ENCODE measurements at regions not wholly inside any gene's neighbourhood (a gene's known extent, or its start where the extent isn't known, plus 50 kb on each side); places are given as distances from the start of the nearest gene placed in this dataset.

DNA sequence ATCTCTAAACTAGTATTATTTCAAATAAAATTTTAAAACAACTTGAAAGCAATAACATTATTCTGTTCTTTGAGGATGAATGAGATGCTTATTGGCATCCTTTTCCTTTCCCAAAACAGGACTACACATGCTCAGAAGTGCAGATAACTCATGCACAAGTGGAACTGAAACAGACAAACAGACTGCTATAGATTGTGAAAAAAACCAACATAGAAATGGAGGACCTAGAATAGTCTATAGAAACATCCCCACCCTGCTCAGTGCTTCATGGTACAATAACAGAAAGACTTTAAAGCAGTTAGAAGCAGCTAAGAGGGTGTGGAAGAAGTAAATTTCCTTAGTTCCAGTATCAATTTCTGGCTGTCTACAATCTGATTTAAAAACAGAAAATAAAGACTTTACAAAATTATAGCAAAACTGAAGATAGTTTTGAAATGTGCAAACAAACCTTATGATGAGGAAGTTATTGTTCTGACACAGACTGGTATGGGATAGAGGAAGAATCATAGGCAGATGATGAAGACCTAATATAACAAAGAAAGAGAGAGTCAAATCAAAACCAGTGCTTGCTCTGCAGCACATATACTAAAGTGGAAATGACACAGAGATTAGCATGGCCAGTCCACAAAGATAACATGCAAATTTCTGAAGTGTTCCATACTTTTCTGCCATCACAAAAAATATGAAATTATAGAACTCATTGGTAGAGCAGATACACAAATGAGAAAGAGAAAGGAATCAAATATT lies 1025.4 kb downstream of the SQOR start:
- no peak for DNase-seq (ENCODE audit: low read depth, low spot score)
- no peak overlapping the region for H3K4me3 ChIP-seq
- ATAC-seq = peak; percentile 65
- H2AFZ ChIP-seq (ENCODE audit: control insufficient read depth, low read depth, low read length) = no peak overlapping the region
- no peak overlapping the region for H3K27ac ChIP-seq (ENCODE audit: control insufficient read depth, insufficient read depth)
- no peak overlapping the region for H3K4me2 ChIP-seq (ENCODE audit: control insufficient read depth, insufficient read depth)
- RAD21 ChIA-PET (ENCODE audit: unreplicated experiment) = no interaction called here
- in situ Hi-C loops (cut with MboI) (no loop called here), intact Hi-C loops (cut with micrococcal nuclease; ENCODE audit: unreplicated experiment) (no loop called here)
- FAIRE-seq = no peak
- no peaks in the 10 kb centered on the region for H3K79me2 ChIP-seq (ENCODE audit: control insufficient read depth, insufficient read depth, low read length)
- no peak overlapping the region for H3K9ac ChIP-seq (ENCODE audit: control insufficient read depth, insufficient read depth, low read length)
- POLR2A ChIA-PET = no interaction called here
- TF ChIP-seq JUNB (IDR thresholded peaks at IDR 0.05) (peak; percentile 61), NFIC (IDR thresholded peaks at IDR 0.05; ENCODE audit: low read depth, low read length) (0 out of 2 replicates have a peak, but pooled peaks have one; percentile 16)
- TF ChIP-seq, protein P1, sequence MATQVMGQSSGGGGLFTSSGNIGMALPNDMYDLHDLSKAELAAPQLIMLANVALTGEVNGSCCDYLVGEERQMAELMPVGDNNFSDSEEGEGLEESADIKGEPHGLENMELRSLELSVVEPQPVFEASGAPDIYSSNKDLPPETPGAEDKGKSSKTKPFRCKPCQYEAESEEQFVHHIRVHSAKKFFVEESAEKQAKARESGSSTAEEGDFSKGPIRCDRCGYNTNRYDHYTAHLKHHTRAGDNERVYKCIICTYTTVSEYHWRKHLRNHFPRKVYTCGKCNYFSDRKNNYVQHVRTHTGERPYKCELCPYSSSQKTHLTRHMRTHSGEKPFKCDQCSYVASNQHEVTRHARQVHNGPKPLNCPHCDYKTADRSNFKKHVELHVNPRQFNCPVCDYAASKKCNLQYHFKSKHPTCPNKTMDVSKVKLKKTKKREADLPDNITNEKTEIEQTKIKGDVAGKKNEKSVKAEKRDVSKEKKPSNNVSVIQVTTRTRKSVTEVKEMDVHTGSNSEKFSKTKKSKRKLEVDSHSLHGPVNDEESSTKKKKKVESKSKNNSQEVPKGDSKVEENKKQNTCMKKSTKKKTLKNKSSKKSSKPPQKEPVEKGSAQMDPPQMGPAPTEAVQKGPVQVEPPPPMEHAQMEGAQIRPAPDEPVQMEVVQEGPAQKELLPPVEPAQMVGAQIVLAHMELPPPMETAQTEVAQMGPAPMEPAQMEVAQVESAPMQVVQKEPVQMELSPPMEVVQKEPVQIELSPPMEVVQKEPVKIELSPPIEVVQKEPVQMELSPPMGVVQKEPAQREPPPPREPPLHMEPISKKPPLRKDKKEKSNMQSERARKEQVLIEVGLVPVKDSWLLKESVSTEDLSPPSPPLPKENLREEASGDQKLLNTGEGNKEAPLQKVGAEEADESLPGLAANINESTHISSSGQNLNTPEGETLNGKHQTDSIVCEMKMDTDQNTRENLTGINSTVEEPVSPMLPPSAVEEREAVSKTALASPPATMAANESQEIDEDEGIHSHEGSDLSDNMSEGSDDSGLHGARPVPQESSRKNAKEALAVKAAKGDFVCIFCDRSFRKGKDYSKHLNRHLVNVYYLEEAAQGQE (IDR thresholded peaks at IDR 0.05; ENCODE audit: low read depth, low read length) = no peak
- H3K9me3 ChIP-seq (replicated peaks; ENCODE audit: control insufficient read depth, insufficient read depth, low read length) = no peaks in the 10 kb centered on the region
- H3K36me3 ChIP-seq (ENCODE audit: control insufficient read depth in 2 of 2, insufficient read depth in 2 of 2, low read length in 1 of 2) = no peaks in the 10 kb centered on the region
- no peaks in the 10 kb centered on the region for H3K4me1 ChIP-seq (ENCODE audit: control insufficient read depth, insufficient read depth, low read length)
- SMC1A ChIA-PET (ENCODE audit: uncharacterized antibody, unreplicated experiment) = interaction anchor here (1.6 kb wide), 1 partner anchor 27 kb away, joined by 3 read pairs; no protein-coding TSS in a partner anchor
- CTCF ChIA-PET = no interaction called here
- no peaks in the 10 kb centered on the region for H3K27me3 ChIP-seq (replicated peaks in 1 of 2; ENCODE audit: control insufficient read depth in 2 of 2, insufficient read depth in 2 of 2, low read length in 1 of 2)
- no TSS peak for BruUV-seq (replicated peaks)
- H4K20me1 ChIP-seq (ENCODE audit: control insufficient read depth, insufficient read depth) = no peaks in the 10 kb centered on the region

DNA sequence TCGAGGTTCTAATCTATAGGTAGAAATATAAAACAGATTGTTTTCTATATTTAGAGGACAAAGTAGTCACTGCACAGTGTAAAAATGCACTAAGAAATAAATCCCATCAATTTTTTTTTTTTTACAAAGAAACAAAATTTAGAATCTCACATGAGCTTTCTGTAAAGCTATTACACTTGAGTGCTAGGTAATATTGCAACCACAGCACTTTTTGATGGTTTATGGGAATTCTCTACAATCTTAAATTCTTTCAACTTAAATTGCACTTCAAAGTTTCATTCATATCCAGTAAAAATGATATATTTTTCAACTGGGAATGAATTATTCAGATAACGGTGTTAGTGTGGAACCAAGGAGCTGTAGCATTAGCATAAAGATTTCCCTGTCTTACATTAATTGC lies 1035.4 kb downstream of the SQOR start:
- Histone ChIP-seq H3K9me3 (replicated peaks; ENCODE audit: control insufficient read depth, insufficient read depth, low read length) (no peaks in the 10 kb centered on the region; the same call in 1 of the 3 replicates), H3K36me3 (ENCODE audit: control insufficient read depth in 2 of 2, insufficient read depth in 2 of 2, low read length in 1 of 2) (no peaks in the 10 kb centered on the region), H2AFZ (ENCODE audit: control insufficient read depth, low read depth, low read length) (no peak overlapping the region), H3K27me3 (replicated peaks in 1 of 2; ENCODE audit: control insufficient read depth in 2 of 2, insufficient read depth in 2 of 2, low read length in 1 of 2) (no peaks in the 10 kb centered on the region), H3K27ac (ENCODE audit: control insufficient read depth, insufficient read depth) (no peak overlapping the region), H3K4me1 (ENCODE audit: control insufficient read depth, insufficient read depth, low read length) (no peaks in the 10 kb centered on the region), H3K4me3 (no peak overlapping the region), H3K9ac (ENCODE audit: control insufficient read depth, insufficient read depth, low read length) (no peak overlapping the region), H4K20me1 (ENCODE audit: control insufficient read depth, insufficient read depth) (no peaks in the 10 kb centered on the region), H3K4me2 (ENCODE audit: control insufficient read depth, insufficient read depth) (no peak overlapping the region), H3K79me2 (ENCODE audit: control insufficient read depth, insufficient read depth, low read length) (no peaks in the 10 kb centered on the region)
- in situ Hi-C loops (cut with MboI) (no loop called here), intact Hi-C loops (cut with micrococcal nuclease; ENCODE audit: unreplicated experiment) (no loop called here)
- no peak for DNase-seq (ENCODE audit: low read depth, low spot score)
- ChIA-PET RAD21 (ENCODE audit: unreplicated experiment) (no interaction called here), CTCF (no interaction called here), SMC1A (ENCODE audit: uncharacterized antibody, unreplicated experiment) (interaction anchor here (0.6 to 1.4 kb wide), 2 partner anchors 17 to 61 kb away, joined by 3 to 4 read pairs; no protein-coding TSS in a partner anchor), POLR2A (no interaction called here)
- no peak for ATAC-seq
- FAIRE-seq = no peak
- BruUV-seq (replicated peaks) = no TSS peak
- 2% methylated on average over 2 of the region's 2 CpGs for WGBS (ENCODE audit: insufficient coverage, insufficient replicate concordance, low lambda C conversion rate, missing lambda C conversion rate)
- TF ChIP-seq, protein P2, sequence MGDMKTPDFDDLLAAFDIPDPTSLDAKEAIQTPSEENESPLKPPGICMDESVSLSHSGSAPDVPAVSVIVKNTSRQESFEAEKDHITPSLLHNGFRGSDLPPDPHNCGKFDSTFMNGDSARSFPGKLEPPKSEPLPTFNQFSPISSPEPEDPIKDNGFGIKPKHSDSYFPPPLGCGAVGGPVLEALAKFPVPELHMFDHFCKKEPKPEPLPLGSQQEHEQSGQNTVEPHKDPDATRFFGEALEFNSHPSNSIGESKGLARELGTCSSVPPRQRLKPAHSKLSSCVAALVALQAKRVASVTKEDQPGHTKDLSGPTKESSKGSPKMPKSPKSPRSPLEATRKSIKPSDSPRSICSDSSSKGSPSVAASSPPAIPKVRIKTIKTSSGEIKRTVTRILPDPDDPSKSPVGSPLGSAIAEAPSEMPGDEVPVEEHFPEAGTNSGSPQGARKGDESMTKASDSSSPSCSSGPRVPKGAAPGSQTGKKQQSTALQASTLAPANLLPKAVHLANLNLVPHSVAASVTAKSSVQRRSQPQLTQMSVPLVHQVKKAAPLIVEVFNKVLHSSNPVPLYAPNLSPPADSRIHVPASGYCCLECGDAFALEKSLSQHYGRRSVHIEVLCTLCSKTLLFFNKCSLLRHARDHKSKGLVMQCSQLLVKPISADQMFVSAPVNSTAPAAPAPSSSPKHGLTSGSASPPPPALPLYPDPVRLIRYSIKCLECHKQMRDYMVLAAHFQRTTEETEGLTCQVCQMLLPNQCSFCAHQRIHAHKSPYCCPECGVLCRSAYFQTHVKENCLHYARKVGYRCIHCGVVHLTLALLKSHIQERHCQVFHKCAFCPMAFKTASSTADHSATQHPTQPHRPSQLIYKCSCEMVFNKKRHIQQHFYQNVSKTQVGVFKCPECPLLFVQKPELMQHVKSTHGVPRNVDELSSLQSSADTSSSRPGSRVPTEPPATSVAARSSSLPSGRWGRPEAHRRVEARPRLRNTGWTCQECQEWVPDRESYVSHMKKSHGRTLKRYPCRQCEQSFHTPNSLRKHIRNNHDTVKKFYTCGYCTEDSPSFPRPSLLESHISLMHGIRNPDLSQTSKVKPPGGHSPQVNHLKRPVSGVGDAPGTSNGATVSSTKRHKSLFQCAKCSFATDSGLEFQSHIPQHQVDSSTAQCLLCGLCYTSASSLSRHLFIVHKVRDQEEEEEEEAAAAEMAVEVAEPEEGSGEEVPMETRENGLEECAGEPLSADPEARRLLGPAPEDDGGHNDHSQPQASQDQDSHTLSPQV (IDR thresholded peaks at IDR 0.05) = no peak
- TF ChIP-seq ZZZ3 (IDR thresholded peaks at IDR 0.05; ENCODE audit: control insufficient read depth, insufficient read length, low read depth) (no peak), CHD4 (IDR thresholded peaks at IDR 0.05) (no peak), EED (IDR thresholded peaks at IDR 0.05; ENCODE audit: low read depth) (no peak), IKZF1 (conservative IDR thresholded peaks at IDR 0.05) (no peak), CHD2 (IDR thresholded peaks at IDR 0.05; ENCODE audit: borderline replicate concordance, low read depth, low read length) (no peak)

Measured in GM12878 (cell line).